HCT116 (cell line): ENCODE measurements at regions not wholly inside any gene's neighbourhood (a gene's known extent, or its start where the extent isn't known, plus 50 kb on each side); places are given as distances from the start of the nearest gene placed in this dataset.

ENCODE experiments used
- CBX3 ChIP-seq: IDR thresholded peaks from 2 replicates; pipeline ENCODE4 v1.6.1; 2012; ENCODE audit warnings: low read depth
- CEBPB ChIP-seq: IDR thresholded peaks from 2 replicates; pipeline ENCODE4 v1.6.1; 2012; ENCODE audit warnings: low read depth
- CTCF ChIP-seq, 3 experiments: fragments of 200-600 bp in 1 of 3; sonication (generic) in 1 of 3; IDR thresholded peaks in 2 of 3; conservative IDR thresholded peaks in 1 of 3; 2 replicates each; pipeline ENCODE4 v1.5.1; 2012 to 2017; ENCODE audit warnings: low read depth in 2 of 3, low read length in 2 of 3, antibody characterized with exemption in 1 of 3, borderline replicate concordance in 1 of 3, control low read depth in 1 of 3, mild to moderate bottlenecking in 1 of 3, mixed read lengths in 1 of 3, mixed run types in 1 of 3, moderate library complexity in 1 of 3; ENCODE audit not compliant: insufficient read depth in 1 of 3
- ELF1 ChIP-seq: IDR thresholded peaks from 2 replicates; pipeline ENCODE4 v1.6.1; 2012; ENCODE audit warnings: low read depth, borderline replicate concordance
- EZH2 ChIP-seq: fragments of 200-600 bp; sonication (generic); IDR thresholded peaks from 2 replicates; pipeline ENCODE4 v1.6.1; 2017; ENCODE audit warnings: antibody characterized with exemption, mixed run types
- EZH2phosphoT487 ChIP-seq: fragments of 200-600 bp; IDR thresholded peaks from 2 replicates; pipeline ENCODE4 v1.6.1; 2018; ENCODE audit warnings: antibody characterized with exemption, borderline replicate concordance
- MAX ChIP-seq: IDR thresholded peaks from 2 replicates; pipeline ENCODE4 v1.6.1; 2012
- POLR2A ChIP-seq: IDR thresholded peaks from 2 replicates; pipeline ENCODE4 v1.7.0; 2011; ENCODE audit warnings: borderline replicate concordance; ENCODE audit not compliant: insufficient read depth, insufficient read length; ENCODE audit errors: extremely low read depth
- REST ChIP-seq: IDR thresholded peaks from 2 replicates; pipeline ENCODE4 v1.6.1; 2012; ENCODE audit warnings: low read depth
- SIN3A ChIP-seq: IDR thresholded peaks from 2 replicates; pipeline ENCODE4 v1.6.1; 2012; ENCODE audit warnings: low read depth
- SP1 ChIP-seq: IDR thresholded peaks from 2 replicates; pipeline ENCODE4 v1.6.1; 2012; ENCODE audit warnings: low read depth
- ZNF274 ChIP-seq: fragments of 200-500 bp; sonication (Bioruptor generic); IDR thresholded peaks from 2 replicates; pipeline ENCODE4 v1.6.1; 2014; ENCODE audit warnings: mild to moderate bottlenecking, low read depth, low read length, inconsistent platforms

DNA sequence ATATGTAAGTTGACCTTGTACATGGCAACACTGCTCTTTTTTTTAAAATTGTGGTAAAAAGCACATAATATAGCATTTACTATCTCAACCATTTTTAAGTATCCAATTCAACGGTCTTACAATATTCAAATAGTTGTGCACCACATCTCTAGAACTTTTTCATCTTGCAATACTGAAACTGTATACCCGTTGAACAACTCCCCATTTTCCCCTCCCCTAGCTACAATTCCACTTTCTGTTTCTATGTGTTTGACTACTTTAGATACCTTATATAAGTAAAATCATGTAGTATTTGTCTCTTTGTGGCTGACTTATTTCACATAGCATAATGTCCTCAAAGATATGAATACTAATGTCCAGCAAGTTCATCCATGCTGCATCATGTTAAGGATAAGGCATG, 452.1 kb downstream of the TXNL1 start:
- TF ChIP-seq POLR2A (no peak), ELF1 (no peak), SP1 (no peak), ZNF274 (no peak), CTCF (IDR thresholded peaks at IDR 0.05 in 2 of 3, conservative IDR thresholded peaks at IDR 0.05 in 1 of 3; ENCODE audit: borderline replicate concordance in 1 of 3, insufficient read depth in 1 of 3, low read depth in 2 of 3, low read length in 2 of 3) (no peak), EZH2phosphoT487 (no peak), EZH2 (no peak), CBX3 (no peak), SIN3A (no peak), MAX (no peak), CEBPB (no peak), REST (no peak)
